ENCODE measurements at regions not wholly inside any gene's neighbourhood (a gene's known extent, or its start where the extent isn't known, plus 50 kb on each side); places are given as distances from the start of the nearest gene placed in this dataset.

DNA sequence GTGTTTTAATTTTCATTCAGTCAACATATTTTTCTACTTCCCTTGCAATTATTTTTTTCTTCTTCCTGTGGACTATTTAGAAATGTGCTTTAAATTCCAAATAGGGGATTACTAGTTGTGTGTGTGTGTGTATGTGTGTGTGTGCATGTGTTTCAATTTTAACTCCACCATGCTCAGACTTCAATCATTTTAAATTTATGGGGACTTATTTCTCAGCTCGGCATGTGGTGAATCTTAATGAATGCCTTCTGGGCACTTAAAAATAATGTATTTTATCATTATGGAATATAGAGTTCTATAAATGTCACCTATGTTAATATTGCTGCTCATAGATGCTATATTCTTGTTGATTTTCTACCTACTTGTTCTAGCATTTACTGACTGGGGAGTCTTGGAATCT is 465.6 kb upstream of the PRKX start:
- ChIA-PET POLR2A (ENCODE audit: unreplicated experiment) (no interaction called here), CTCF (no interaction called here)
- Histone ChIP-seq H3K36me3 (ENCODE audit: low read depth, low read length) (no peaks in the 10 kb centered on the region), H3K27me3 (ENCODE audit: low read length) (peaks cover 37% of the 10 kb centered on the region), H3K4me1 (ENCODE audit: insufficient read depth, low read length) (no peaks in the 10 kb centered on the region), H2AFZ (ENCODE audit: low read length) (no peak overlapping the region), H3F3A (ENCODE audit: low read length, unreplicated experiment) (no peaks in the 10 kb centered on the region), H3K4me3 (ENCODE audit: low read length) (no peak overlapping the region), H4K20me1 (ENCODE audit: low read length) (no peaks in the 10 kb centered on the region), H3K4me2 (ENCODE audit: low read length) (no peak overlapping the region), H3K27ac (ENCODE audit: low read length) (no peak overlapping the region), H3K9me2 (replicated peaks; ENCODE audit: low read length) (no peaks in the 10 kb centered on the region), H3K79me2 (ENCODE audit: low read length) (no peaks in the 10 kb centered on the region), H3K9ac (ENCODE audit: low read length) (no peak overlapping the region), H3K9me3 (ENCODE audit: low read length) (no peaks in the 10 kb centered on the region)
- ATAC-seq, result no peak
- no peak for TF ChIP-seq EZH2 (IDR thresholded peaks at IDR 0.05; ENCODE audit: low read length, unreplicated experiment)
- TF ChIP-seq, protein P1, sequence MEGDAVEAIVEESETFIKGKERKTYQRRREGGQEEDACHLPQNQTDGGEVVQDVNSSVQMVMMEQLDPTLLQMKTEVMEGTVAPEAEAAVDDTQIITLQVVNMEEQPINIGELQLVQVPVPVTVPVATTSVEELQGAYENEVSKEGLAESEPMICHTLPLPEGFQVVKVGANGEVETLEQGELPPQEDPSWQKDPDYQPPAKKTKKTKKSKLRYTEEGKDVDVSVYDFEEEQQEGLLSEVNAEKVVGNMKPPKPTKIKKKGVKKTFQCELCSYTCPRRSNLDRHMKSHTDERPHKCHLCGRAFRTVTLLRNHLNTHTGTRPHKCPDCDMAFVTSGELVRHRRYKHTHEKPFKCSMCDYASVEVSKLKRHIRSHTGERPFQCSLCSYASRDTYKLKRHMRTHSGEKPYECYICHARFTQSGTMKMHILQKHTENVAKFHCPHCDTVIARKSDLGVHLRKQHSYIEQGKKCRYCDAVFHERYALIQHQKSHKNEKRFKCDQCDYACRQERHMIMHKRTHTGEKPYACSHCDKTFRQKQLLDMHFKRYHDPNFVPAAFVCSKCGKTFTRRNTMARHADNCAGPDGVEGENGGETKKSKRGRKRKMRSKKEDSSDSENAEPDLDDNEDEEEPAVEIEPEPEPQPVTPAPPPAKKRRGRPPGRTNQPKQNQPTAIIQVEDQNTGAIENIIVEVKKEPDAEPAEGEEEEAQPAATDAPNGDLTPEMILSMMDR (conservative IDR thresholded peaks at IDR 0.05; ENCODE audit: low read depth, low read length), result no peak
- no peak for TF ChIP-seq EZH2phosphoT487 (IDR thresholded peaks at IDR 0.05; ENCODE audit: borderline replicate concordance, low read length)
- intact Hi-C loops (cut with micrococcal nuclease), result no loop called here
- no TSS peak for BruUV-seq (replicated peaks)
- DNase-seq, result no peak

DNA sequence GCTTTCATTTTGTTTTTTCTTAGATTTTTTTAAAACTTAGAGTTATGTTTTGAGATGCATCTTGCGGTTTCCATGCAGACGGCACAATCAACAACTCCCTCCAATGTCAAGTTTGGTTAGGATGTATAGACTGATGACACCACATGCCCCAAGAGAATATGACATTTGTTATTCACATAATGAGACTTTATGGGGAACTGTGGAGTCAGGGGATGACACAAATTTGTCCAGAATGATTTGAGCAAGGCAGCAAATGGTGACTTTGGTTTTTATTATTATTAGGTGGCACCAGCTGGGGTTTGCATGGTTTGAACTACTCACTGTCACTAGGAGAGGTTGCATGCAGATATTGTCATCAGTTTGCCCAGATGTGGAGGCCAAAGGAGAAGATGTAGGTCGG is 461.8 kb upstream of the PRKX start:
- ATAC-seq, result no peak
- Histone ChIP-seq H3K4me2 (ENCODE audit: low read length) (no peak overlapping the region), H3K4me1 (ENCODE audit: insufficient read depth, low read length) (no peaks in the 10 kb centered on the region), H3K9ac (ENCODE audit: low read length) (no peak overlapping the region), H3K79me2 (ENCODE audit: low read length) (no peaks in the 10 kb centered on the region), H3K36me3 (ENCODE audit: low read depth, low read length) (no peaks in the 10 kb centered on the region), H3K9me3 (ENCODE audit: low read length) (no peaks in the 10 kb centered on the region), H3K9me2 (replicated peaks; ENCODE audit: low read length) (no peaks in the 10 kb centered on the region), H4K20me1 (ENCODE audit: low read length) (no peaks in the 10 kb centered on the region), H3K27ac (ENCODE audit: low read length) (no peak overlapping the region), H2AFZ (ENCODE audit: low read length) (no peak overlapping the region), H3F3A (ENCODE audit: low read length, unreplicated experiment) (no peaks in the 10 kb centered on the region), H3K27me3 (ENCODE audit: low read length) (peaks cover 37% of the 10 kb centered on the region), H3K4me3 (ENCODE audit: low read length) (no peak overlapping the region)
- intact Hi-C loops (cut with micrococcal nuclease), result no loop called here
- ChIA-PET CTCF (no interaction called here), POLR2A (ENCODE audit: unreplicated experiment) (no interaction called here)
- BruUV-seq (replicated peaks), result no TSS peak
- DNase-seq, result no peak
- no peak for TF ChIP-seq EZH2 (IDR thresholded peaks at IDR 0.05; ENCODE audit: low read length, unreplicated experiment)
- TF ChIP-seq EZH2phosphoT487 (IDR thresholded peaks at IDR 0.05; ENCODE audit: borderline replicate concordance, low read length), result no peak
- TF ChIP-seq, protein P1 (conservative IDR thresholded peaks at IDR 0.05; ENCODE audit: low read depth, low read length), result no peak

DNA sequence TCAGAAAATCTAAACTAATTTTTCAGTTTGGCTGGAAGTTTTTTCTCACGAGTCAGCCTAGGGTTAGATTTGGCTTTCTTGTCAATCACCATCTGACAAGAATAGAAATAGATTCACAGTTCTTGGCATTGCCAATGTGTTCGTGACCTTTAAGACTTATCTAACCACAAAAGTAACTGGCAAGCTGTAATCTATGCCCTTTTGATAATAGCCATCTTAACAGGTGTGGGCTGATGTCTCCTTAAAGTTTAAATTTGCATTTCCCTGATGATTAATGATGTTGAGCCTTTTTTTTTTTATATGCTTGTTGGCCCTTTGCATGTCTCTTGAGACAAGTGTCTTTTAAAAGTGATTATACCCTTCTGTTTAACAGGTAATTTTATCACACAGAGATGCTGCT is 460.3 kb upstream of the PRKX start:
- Histone ChIP-seq H3K4me1 (ENCODE audit: insufficient read depth, low read length) (no peaks in the 10 kb centered on the region), H4K20me1 (ENCODE audit: low read length) (no peaks in the 10 kb centered on the region), H3K36me3 (ENCODE audit: low read depth, low read length) (no peaks in the 10 kb centered on the region), H3K9ac (ENCODE audit: low read length) (no peak overlapping the region), H3K27me3 (ENCODE audit: low read length) (peaks cover 30% of the 10 kb centered on the region), H3F3A (ENCODE audit: low read length, unreplicated experiment) (no peaks in the 10 kb centered on the region), H3K4me3 (ENCODE audit: low read length) (no peak overlapping the region), H3K9me3 (ENCODE audit: low read length) (no peaks in the 10 kb centered on the region), H3K4me2 (ENCODE audit: low read length) (no peak overlapping the region), H2AFZ (ENCODE audit: low read length) (no peak overlapping the region), H3K9me2 (replicated peaks; ENCODE audit: low read length) (no peaks in the 10 kb centered on the region), H3K27ac (ENCODE audit: low read length) (no peak overlapping the region), H3K79me2 (ENCODE audit: low read length) (no peaks in the 10 kb centered on the region)
- ChIA-PET POLR2A (ENCODE audit: unreplicated experiment) (no interaction called here), CTCF (no interaction called here)
- ATAC-seq (no peak), DNase-seq (no peak)
- TF ChIP-seq EZH2 (IDR thresholded peaks at IDR 0.05; ENCODE audit: low read length, unreplicated experiment) (no peak), EZH2phosphoT487 (IDR thresholded peaks at IDR 0.05; ENCODE audit: borderline replicate concordance, low read length) (no peak)
- TF ChIP-seq, protein P1 (conservative IDR thresholded peaks at IDR 0.05; ENCODE audit: low read depth, low read length), result no peak
- BruUV-seq (replicated peaks), result no TSS peak
- intact Hi-C loops (cut with micrococcal nuclease), result no loop called here
